Stimulated activated CD4-positive, alpha-beta T cell treated with anti-CD3 and anti-CD28 coated beads, Interleukin-12 subunit alpha, Interleukin-12 subunit beta, amount 100 ng/mL, for 4 hours (primary cell): ENCODE measurements at regions not wholly inside any gene's neighbourhood (a gene's known extent, or its start where the extent isn't known, plus 50 kb on each side); places are given as distances from the start of the nearest gene placed in this dataset.
"Not testable (repeated sequence)": the region's sequence is repeated elsewhere in the genome, so short reads cannot be mapped to it uniquely, and the experiment has no call there.

Experiments used
- DNase-seq: peaks from one replicate; pipeline ENCODE4 v3.0.0-alpha.2; 2020

GRCh38 chr18:49731860-49732311 is 81.4 kb downstream of the ACAA2 start:
- no peak for DNase-seq

GRCh38 chr18:49731421-49731841 is 81.9 kb downstream of the ACAA2 start:
- DNase-seq = no peak

- no peak for DNase-seq
Observed at GRCh38 chr18:49730951-49731391, 82.4 kb downstream of the ACAA2 start.

- DNase-seq = peak; percentile 6
Observed at GRCh38 chr18:49728542-49728941, 84.8 kb downstream of the ACAA2 start.

DNA sequence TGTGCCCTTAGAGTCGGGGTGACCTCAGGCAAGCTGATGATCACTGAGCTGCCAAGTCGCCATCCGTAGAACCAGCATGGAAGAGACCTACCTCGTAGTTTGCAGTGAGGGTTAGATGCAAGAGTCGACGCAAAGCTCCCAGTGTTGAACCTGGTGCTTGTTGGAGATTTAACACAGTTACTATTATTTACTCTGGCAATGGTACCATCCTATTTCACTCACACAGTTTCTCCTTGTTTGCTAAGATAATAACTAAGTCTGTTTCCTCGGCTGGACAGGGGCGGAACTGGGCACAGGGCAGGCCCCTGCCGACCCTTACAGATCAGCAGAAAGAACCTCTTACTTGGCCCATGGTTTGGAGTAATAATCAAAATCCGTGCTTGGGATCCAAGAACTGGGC is 85.5 kb downstream of the ACAA2 start:
- no peak for DNase-seq

DNA sequence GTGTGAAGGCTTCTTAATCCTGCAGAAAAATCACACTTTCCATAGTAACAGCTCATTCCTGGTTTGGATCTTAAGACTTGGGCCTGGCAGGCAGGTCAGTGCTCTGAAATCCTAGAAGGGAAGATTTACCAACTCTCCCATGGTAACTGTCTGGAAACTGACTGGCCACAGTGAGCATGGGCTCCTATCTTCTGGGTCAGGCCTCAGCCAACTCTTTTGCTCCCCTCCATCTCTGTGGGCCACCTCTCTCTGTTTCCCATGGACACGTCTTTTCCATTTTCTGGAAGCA is 86.7 kb downstream of the ACAA2 start:
- DNase-seq = no peak

- no peak for DNase-seq
Observed at GRCh38 chr18:49725809-49726674, 87.3 kb downstream of the ACAA2 start.

- no peak for DNase-seq
Observed at GRCh38 chr18:49723648-49724180, 89.6 kb downstream of the ACAA2 start.

- DNase-seq = no peak
Observed at GRCh38 chr18:49722477-49722876, 90.9 kb downstream of the ACAA2 start.

- DNase-seq = no peak
Observed at GRCh38 chr18:49721981-49722380, 91.4 kb downstream of the ACAA2 start.

GRCh38 chr18:49720944-49721343 is 92.4 kb downstream of the ACAA2 start:
- not testable (repeated sequence) for DNase-seq

- no peak for DNase-seq
Observed at GRCh38 chr18:49717617-49718016, 95.7 kb downstream of the ACAA2 start.

DNA sequence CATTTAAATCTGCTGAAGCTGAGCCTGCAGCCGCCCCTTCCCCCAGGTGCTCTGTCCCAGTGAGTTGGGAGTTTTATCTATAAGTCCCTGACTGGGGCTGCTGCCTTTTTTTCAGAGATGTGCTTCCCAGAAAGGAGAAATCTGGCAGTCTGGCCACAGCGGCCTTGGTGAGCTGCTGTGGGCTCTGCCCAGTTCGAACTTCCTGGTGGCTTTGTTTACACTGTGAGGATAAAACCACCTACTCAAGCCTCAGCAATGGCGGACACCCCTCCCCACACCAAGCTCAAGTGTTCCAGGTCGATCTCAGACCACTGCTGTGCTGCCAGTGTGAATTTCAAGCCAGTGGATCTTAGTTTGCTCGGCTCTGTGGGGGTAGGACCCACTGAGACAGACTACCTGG is 97.3 kb downstream of the ACAA2 start:
- DNase-seq = no peak

DNA sequence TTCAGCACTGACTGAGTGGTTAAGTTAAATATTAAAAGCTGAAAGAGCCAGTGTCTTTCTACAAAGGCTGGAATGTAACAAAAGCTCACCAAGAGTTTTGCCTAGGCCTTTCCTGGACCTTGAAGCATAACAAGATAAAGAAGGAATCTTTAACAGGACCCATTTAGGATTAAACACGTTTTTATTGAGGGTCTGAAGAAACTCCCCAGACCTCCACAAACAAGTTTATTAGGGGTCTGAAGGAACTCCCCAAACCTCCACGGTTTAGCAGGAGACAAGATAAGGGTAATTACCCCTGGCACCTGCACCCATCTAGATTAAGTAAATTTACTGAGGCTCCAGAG is 104.0 kb downstream of the ACAA2 start:
- no peak for DNase-seq

GRCh38 chr18:49708662-49709346 is 104.5 kb downstream of the ACAA2 start:
- DNase-seq = no peak

- no peak for DNase-seq
Observed at GRCh38 chr18:49707599-49707998, 105.7 kb downstream of the ACAA2 start.

GRCh38 chr18:49704334-49704733 is 109.0 kb downstream of the ACAA2 start:
- no peak for DNase-seq

DNA sequence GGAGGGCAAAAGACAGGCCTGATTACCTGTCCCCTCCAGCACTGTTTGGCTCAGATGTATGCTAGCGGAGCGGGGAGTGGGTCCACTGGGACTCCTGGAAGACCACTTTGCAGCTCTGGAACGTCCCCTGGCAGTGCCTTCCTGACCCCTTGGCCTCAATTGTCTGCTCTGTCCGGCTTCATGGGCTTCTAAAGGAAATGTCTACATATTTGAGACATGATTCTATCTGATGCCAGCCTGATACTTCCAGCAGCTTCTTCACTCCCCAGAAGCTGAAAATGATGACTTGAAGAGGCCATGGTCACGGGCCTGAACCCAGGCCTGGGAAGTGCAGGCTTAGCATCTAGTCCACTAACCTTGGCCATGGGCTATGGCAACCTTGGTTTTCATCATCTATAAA is 112.1 kb downstream of the ACAA2 start:
- no peak for DNase-seq

DNA sequence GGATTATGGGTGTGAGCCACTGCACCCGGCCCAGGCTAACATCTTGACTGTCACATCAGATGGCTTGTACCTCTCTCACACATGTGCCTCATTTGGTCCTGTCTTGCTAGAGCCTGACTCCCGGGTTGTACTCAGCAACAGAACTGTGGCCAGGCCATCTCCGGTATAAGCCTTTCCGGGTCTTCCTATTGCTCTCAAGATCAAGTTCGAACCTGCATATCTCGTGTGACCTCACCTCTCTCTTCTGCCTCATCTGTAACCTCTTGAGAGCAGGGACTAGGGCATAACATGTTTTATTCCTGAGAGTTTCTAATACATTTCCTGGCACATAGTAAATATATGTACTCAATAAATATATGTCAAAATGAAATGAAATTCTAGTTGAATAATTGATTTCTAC is 114.0 kb downstream of the ACAA2 start:
- no peak for DNase-seq

- no peak for DNase-seq
Observed at GRCh38 chr18:49698525-49699025, 114.8 kb downstream of the ACAA2 start.

- no peak for DNase-seq
Observed at GRCh38 chr18:49697757-49698524, 115.4 kb downstream of the ACAA2 start.

GRCh38 chr18:49697049-49697448 is 116.3 kb downstream of the ACAA2 start:
- DNase-seq = no peak

- DNase-seq = no peak
Observed at GRCh38 chr18:49694402-49694801, 118.9 kb downstream of the ACAA2 start.

GRCh38 chr18:49693717-49694005 is 119.7 kb downstream of the ACAA2 start:
- no peak for DNase-seq
